GM12864 (cell line): ENCODE measurements at regions not wholly inside any gene's neighbourhood (a gene's known extent, or its start where the extent isn't known, plus 50 kb on each side); places are given as distances from the start of the nearest gene placed in this dataset.

Source experiments
- DNase-seq: peaks from one replicate; pipeline ENCODE4 v3.0.0-alpha.2; 2011; ENCODE audit warnings: low read depth
- H3K4me3 ChIP-seq: 2 replicates; pipeline ENCODE4 v1.5.1; 2011; ENCODE audit warnings: mild to moderate bottlenecking, low read depth, low read length, control low read depth
- CTCF ChIP-seq: IDR thresholded peaks from 2 replicates; pipeline ENCODE4 v1.5.1; 2011; ENCODE audit warnings: low read depth, mild to moderate bottlenecking, moderate library complexity, low read length, control low read depth, inconsistent platforms; ENCODE audit errors: missing control alignments

DNA sequence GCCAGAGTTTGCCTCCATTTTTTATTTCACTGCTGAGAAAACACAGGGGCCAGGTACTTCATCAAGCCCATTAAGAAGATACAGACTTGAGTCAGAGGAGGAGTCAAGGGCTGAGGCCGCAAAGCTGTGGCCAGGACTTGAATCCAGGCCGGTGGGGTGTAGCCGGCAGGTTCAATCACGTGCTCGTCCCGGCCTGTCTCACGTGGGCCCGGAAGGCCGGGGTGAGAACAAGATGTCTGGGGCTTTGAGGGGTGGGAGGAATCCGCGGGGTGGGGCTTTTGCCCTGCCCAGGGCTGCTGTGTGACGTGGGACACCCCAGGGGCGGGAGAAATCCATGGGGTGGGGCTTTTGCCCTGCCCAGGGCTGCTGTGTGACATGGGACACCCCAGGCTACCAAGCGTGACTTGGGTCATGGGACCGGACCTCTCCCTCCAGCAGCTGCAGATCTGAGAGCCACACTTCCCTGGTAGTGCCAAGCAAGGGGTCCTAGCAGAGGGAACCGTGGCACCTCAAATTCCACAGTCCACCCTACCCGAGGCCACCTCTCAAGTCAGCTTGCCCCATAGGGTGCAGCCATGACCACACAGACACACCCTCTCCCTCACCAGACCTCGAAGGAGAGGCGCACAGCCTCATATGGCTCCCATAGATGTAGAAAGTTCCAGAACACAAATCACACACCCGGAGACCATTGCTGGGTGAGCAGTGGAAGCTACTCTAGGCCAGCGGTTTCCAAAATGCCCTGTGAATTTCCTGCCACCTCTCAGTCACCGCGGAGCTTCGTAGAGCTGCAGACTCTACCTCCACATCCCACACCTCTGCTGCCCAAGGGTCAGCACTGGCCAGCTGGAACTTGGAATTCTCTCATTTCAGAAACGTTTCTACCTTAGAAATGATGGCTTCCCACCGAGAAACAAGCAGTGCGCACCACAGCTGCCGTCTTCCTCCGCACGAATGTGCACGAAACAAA lies 156.1 kb downstream of the DLL1 start:
- no peak for DNase-seq
- no peak for TF ChIP-seq CTCF
- no peak overlapping the region for H3K4me3 ChIP-seq

- no peak for DNase-seq
- H3K4me3 ChIP-seq: no peak overlapping the region
- TF ChIP-seq CTCF: no peak
Measured at GRCh38 chr6:170134031-170134470, 156.8 kb downstream of the DLL1 start.

- DNase-seq: no peak
- TF ChIP-seq CTCF: no peak
- H3K4me3 ChIP-seq: no peak overlapping the region
Measured at GRCh38 chr6:170132561-170132991, 158.3 kb downstream of the DLL1 start.

GRCh38 chr6:170132011-170132521 lies 158.8 kb downstream of the DLL1 start:
- DNase-seq: no peak
- no peak overlapping the region for H3K4me3 ChIP-seq
- no peak for TF ChIP-seq CTCF

DNA sequence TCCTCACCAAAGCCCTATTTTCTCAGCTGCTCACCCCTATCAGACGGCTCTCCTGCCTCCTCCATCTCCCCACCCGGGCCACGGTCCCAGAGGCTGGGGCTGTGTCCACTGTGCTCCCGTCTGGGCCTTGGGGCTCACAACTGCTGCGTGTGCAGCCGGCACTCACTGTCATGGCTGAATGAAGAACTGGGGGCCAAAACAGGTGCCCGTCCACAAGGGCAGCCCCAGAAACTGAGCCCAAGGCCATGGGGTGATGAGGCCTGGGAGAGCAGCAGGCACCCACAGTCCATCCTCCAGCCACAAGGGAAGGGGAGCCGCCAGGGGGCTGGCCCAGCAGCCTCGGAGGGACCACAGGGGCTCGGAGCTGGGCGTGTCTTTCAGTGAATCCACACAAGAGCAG lies 159.5 kb downstream of the DLL1 start:
- TF ChIP-seq CTCF: no peak
- no peak for DNase-seq
- no peak overlapping the region for H3K4me3 ChIP-seq

DNA sequence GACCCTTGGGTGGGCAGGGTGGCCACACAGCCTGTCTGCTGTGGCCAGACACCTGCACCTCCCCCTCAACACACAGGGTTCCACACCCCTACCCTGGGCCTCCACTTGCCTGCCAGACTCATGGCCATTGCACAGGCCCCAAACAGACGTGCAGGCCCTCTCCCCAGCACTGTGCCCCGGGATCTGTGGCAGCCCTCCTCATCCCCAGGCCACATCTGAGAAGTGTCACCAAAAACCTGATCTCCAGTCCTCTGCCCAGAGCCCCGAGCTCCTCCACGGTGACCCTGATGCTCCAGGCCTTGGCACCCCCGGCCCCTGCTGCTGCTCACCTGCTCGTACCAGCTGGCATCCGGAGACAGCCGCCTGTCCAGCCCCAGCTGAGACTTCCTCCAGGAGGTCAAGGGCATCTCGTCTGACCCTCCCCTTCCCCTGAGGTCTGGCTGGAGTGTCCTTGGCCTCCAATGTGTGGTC lies 160.1 kb downstream of the DLL1 start:
- no peak for TF ChIP-seq CTCF

DNA sequence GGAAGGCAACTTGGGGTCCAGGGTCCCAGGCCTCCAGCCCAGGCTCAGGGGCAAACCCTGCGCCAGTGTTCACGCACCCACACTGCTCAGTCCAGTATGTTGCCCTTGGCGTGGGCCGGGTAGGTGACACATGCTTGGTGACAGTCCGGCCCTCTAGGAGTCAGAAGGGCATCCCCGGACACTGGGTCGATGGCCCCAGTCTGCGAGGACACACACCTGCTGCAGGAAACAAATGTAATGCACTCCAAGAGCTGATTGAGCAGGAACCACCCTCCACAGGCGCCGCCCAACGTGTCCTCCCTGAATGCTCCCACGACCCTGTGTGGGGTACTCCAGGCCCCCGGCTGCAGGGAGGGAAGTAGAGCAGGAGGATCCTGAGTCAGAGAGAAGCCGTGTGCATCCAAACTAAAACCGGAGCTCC lies 160.7 kb downstream of the DLL1 start:
- TF ChIP-seq CTCF: no peak
- no peak overlapping the region for H3K4me3 ChIP-seq
- DNase-seq: no peak

More for the DNA sequence above, 160.1 kb downstream of the DLL1 start:
- no peak overlapping the region for H3K4me3 ChIP-seq
- DNase-seq: no peak
